SU-DHL-6 (cell line): ENCODE measurements at regions not wholly inside any gene's neighbourhood (a gene's known extent, or its start where the extent isn't known, plus 50 kb on each side); places are given as distances from the start of the nearest gene placed in this dataset.

Experiments
- H2AFZ ChIP-seq: fragments of 200-600 bp; sonication (generic); 2 replicates; pipeline ENCODE4 v1.6.1; 2014; ENCODE audit warnings: low read depth, mild to moderate bottlenecking, moderate library complexity, mixed read lengths, antibody characterized with exemption, low read length; ENCODE audit not compliant: severe bottlenecking
- H3F3A ChIP-seq: fragments of 200-600 bp; shearing (Covaris generic); 2 replicates; pipeline ENCODE4 v1.6.0; 2016; ENCODE audit warnings: antibody characterized with exemption, mild to moderate bottlenecking; ENCODE audit not compliant: insufficient read depth
- H3K27ac ChIP-seq: fragments of 200-600 bp; sonication (generic); 2 replicates; pipeline ENCODE4 v1.5.1; 2016; ENCODE audit warnings: low read depth, mild to moderate bottlenecking, low read length, moderate library complexity, mixed read lengths
- H3K27me3 ChIP-seq: fragments of 200-600 bp; sonication (generic), shearing (Covaris generic); 2 replicates; pipeline ENCODE4 v1.6.0; 2014; ENCODE audit warnings: mild to moderate bottlenecking, low read length
- H3K36me3 ChIP-seq: fragments of 200-600 bp; sonication (generic); 2 replicates; pipeline ENCODE4 v1.6.1; 2014; ENCODE audit warnings: mild to moderate bottlenecking, low read length, mixed read lengths
- H3K4me2 ChIP-seq: fragments of 300-600, 200-600 bp; shearing (Covaris generic), sonication (generic); 2 replicates; pipeline ENCODE4 v1.6.0; 2014; ENCODE audit warnings: low read length, low read depth, mild to moderate bottlenecking; ENCODE audit not compliant: poor library complexity, severe bottlenecking
- H3K4me3 ChIP-seq: fragments of 200-600 bp; sonication (generic); 2 replicates; pipeline ENCODE4 v1.5.1; 2014; ENCODE audit warnings: antibody characterized with exemption, low read length, mild to moderate bottlenecking, mixed read lengths; ENCODE audit not compliant: insufficient read depth, poor library complexity, severe bottlenecking
- H3K79me2 ChIP-seq: fragments of 200-600 bp; sonication (generic); 2 replicates; pipeline ENCODE4 v1.6.1; 2014; ENCODE audit warnings: mild to moderate bottlenecking, low read length, moderate library complexity; ENCODE audit not compliant: insufficient read depth
- H3K9ac ChIP-seq: fragments of 200-600 bp; sonication (generic); 2 replicates; pipeline ENCODE4 v1.7.0; 2014; ENCODE audit warnings: mild to moderate bottlenecking, low read length
- H3K9me2 ChIP-seq: fragments of 200-600 bp; sonication (generic); replicated peaks from 2 replicates; pipeline ENCODE4 v1.6.1; 2014; ENCODE audit warnings: low read length; ENCODE audit not compliant: insufficient read depth
- H3K9me3 ChIP-seq: fragments of 200-600 bp; sonication (generic); 2 replicates; pipeline ENCODE4 v1.6.1; 2014; ENCODE audit warnings: low read length, mixed read lengths; ENCODE audit not compliant: insufficient read depth
- H4K20me1 ChIP-seq: fragments of 200-600 bp; sonication (generic); 2 replicates; pipeline ENCODE4 v1.6.1; 2014; ENCODE audit warnings: low read depth, mild to moderate bottlenecking, antibody characterized with exemption, low read length, moderate library complexity, mixed read lengths
- EZH2phosphoT487 ChIP-seq: fragments of 200-600 bp; sonication (generic), shearing (Covaris generic); conservative IDR thresholded peaks from 2 replicates; pipeline ENCODE4 v1.6.1; 2018; ENCODE audit warnings: mild to moderate bottlenecking, antibody characterized with exemption, low read length, moderate library complexity, mixed read lengths
- TF ChIP-seq, protein P1 (sequence below): fragments of 200-600 bp; sonication (generic); IDR thresholded peaks from one replicate; pipeline ENCODE4 v1.5.1; 2017; ENCODE audit warnings: antibody characterized with exemption, mild to moderate bottlenecking, low read length, moderate library complexity; ENCODE audit not compliant: insufficient read depth, poor library complexity, severe bottlenecking

DNA sequence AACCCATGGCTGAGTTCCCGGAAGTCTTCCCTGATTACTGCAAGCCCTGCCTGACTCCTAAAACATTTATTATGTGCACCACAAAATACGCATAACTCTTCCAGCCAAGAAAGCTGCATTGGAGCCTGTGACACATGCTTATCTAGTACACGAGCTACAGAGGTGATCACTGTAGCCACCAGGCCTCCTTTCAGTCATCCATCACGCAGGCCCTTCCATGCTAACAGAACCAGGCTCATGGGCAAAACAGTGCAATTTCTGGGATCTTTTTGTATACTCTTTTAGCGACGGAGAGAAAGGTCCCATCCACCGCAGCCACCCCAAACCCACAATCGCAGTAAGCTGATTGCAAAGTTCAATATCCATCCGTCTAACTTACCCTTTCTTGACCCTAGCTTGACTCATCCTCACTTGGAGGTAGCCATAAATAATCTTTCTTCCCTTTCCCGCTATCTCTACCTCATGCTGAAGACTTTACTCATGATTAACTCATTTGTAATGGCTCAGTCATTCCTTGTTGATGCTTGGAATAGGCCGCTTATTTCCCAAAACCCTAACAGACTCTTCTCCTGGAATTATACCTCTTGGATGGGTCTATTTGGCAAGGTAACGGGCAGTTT is 1203.5 kb downstream of the TYW1 start:
- H3K4me3 ChIP-seq: no peak overlapping the region
- H3K27ac ChIP-seq: no peak overlapping the region
- no peaks in the 10 kb centered on the region for H3K9me3 ChIP-seq
- no peak overlapping the region for H3K9ac ChIP-seq
- no peaks in the 10 kb centered on the region for H3K9me2 ChIP-seq
- H2AFZ ChIP-seq: no peak overlapping the region
- no peaks in the 10 kb centered on the region for H4K20me1 ChIP-seq
- H3K79me2 ChIP-seq: no peaks in the 10 kb centered on the region
- H3K36me3 ChIP-seq: no peaks in the 10 kb centered on the region
- no peak overlapping the region for H3K4me2 ChIP-seq
- TF ChIP-seq, protein P1, sequence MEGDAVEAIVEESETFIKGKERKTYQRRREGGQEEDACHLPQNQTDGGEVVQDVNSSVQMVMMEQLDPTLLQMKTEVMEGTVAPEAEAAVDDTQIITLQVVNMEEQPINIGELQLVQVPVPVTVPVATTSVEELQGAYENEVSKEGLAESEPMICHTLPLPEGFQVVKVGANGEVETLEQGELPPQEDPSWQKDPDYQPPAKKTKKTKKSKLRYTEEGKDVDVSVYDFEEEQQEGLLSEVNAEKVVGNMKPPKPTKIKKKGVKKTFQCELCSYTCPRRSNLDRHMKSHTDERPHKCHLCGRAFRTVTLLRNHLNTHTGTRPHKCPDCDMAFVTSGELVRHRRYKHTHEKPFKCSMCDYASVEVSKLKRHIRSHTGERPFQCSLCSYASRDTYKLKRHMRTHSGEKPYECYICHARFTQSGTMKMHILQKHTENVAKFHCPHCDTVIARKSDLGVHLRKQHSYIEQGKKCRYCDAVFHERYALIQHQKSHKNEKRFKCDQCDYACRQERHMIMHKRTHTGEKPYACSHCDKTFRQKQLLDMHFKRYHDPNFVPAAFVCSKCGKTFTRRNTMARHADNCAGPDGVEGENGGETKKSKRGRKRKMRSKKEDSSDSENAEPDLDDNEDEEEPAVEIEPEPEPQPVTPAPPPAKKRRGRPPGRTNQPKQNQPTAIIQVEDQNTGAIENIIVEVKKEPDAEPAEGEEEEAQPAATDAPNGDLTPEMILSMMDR: no peak
- TF ChIP-seq EZH2phosphoT487: no peak
- H3K27me3 ChIP-seq: no peaks in the 10 kb centered on the region
- no peaks in the 10 kb centered on the region for H3F3A ChIP-seq

DNA sequence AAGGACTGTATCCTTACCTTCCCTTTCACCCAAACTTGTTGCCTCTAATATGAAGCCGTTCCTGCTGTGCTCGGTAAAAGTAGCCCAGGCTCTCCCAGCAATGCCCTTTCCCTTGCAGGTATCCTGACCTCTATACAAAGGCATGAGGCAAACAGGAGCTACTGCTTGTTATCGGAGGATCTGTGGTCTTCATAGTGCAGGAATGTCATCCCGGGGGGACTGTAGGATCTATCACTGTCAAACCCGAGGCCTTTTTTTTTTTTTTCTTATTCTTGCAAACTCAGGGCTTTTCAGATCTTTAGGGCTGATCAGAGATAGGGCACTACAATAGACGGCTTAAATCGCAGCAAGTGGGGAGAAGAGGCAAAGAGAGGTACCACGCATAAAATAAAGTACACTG is 1206.6 kb downstream of the TYW1 start:
- Histone ChIP-seq H3K27ac (no peak overlapping the region), H3K4me3 (no peak overlapping the region), H3F3A (no peaks in the 10 kb centered on the region), H3K4me2 (no peak overlapping the region), H3K36me3 (no peaks in the 10 kb centered on the region), H3K79me2 (no peaks in the 10 kb centered on the region), H2AFZ (no peak overlapping the region), H4K20me1 (no peaks in the 10 kb centered on the region), H3K9me2 (no peaks in the 10 kb centered on the region), H3K9me3 (peaks cover 16% of the 10 kb centered on the region; the same call in 1 of the 2 replicates), H3K27me3 (no peaks in the 10 kb centered on the region), H3K9ac (no peak overlapping the region)
- TF ChIP-seq, protein P1: no peak
- TF ChIP-seq EZH2phosphoT487: no peak

DNA sequence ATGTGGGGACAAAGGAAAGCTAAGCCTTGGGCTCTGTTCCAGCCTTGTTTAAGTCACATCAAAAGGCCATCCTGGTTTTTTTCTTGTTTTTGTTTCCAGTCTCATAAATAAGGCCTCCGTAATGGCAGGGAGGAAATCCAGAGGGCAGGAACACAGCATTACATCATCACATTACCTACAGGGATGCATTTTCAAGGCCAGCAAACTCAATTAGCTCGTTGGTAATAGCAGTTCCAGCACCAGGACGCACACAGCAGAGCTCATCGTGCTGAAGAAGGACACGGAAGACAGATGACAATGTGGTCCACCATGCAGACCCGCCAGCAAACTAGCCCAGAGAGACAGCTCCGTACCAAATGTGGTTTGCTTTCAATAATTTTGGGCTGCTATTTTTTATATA is 1209.2 kb downstream of the TYW1 start:
- Histone ChIP-seq H3K36me3 (no peaks in the 10 kb centered on the region), H3K9me3 (peaks cover 21% of the 10 kb centered on the region; the same call in 1 of the 2 replicates), H3F3A (no peaks in the 10 kb centered on the region), H3K79me2 (no peaks in the 10 kb centered on the region), H3K27me3 (0 out of 2 replicates have a peak, but pooled peaks cover 4% of the 10 kb centered on the region), H3K4me2 (no peak overlapping the region), H3K4me3 (no peak overlapping the region), H3K9me2 (0 out of 2 replicates have a peak, but pooled peaks cover 6% of the 10 kb centered on the region), H3K9ac (no peak overlapping the region), H4K20me1 (no peaks in the 10 kb centered on the region), H3K27ac (no peak overlapping the region), H2AFZ (no peak overlapping the region)
- no peak for TF ChIP-seq EZH2phosphoT487
- TF ChIP-seq, protein P1: no peak
